ENCODE measurements at regions not wholly inside any gene's neighbourhood (a gene's known extent, or its start where the extent isn't known, plus 50 kb on each side); places are given as distances from the start of the nearest gene placed in this dataset.

- POLR2A ChIA-PET, result no interaction called here
- peak overlapping the region; percentile 19; the same call in 1 of the 2 replicates for H3K9ac ChIP-seq (ENCODE audit: insufficient read depth, low read depth, low read length)
- WGBS (ENCODE audit: low lambda C conversion rate), result 2% methylated on average over 14 of the region's 24 CpGs
- no TSS peak for BruUV-seq (replicated peaks)
- peak overlapping the region; percentile 50 to 68 (median 56) for H3K4me3 ChIP-seq (replicated peaks in 1 of 3; ENCODE audit: insufficient read depth in 1 of 3, low read depth in 2 of 3, low read length in 3 of 3)
- no peak overlapping the region for H3K27ac ChIP-seq (ENCODE audit: extremely low read length, insufficient read depth, low read length)
- no peaks in the 10 kb centered on the region for H3K79me2 ChIP-seq (ENCODE audit: insufficient read depth, low read length)
- H3K4me1 ChIP-seq (ENCODE audit: insufficient read depth, low read length), result peaks cover 27% of the 10 kb centered on the region
- peak; percentile 90 for ATAC-seq
- no peak overlapping the region for H2AFZ ChIP-seq (ENCODE audit: low read length)
- no peak for FAIRE-seq
- peak; percentile 63 for DNase-seq (ENCODE audit: low spot score)
- in situ Hi-C loops (cut with HindIII; ENCODE audit: extremely low pct_ligation_motif_present, low pct_unique_long_range_greater_than_20kb) (no loop called here), intact Hi-C loops (cut with micrococcal nuclease; ENCODE audit: unreplicated experiment) (loop anchor here (1.0 to 10.0 kb wide), 4 partner anchors 202 to 532 kb away; no protein-coding TSS in a partner anchor)
- H3K36me3 ChIP-seq (replicated peaks in 1 of 2; ENCODE audit: control insufficient read depth in 1 of 2, insufficient read depth in 2 of 2, low read length in 2 of 2), result no peaks in the 10 kb centered on the region
- CTCF ChIA-PET (ENCODE audit: low intra/inter-chr PET ratio, low total read pairs), result no interaction called here
- H3K4me2 ChIP-seq (ENCODE audit: low read depth, low read length), result peak overlapping the region; percentile 85
- H4K20me1 ChIP-seq (ENCODE audit: insufficient read depth, low read length), result no peaks in the 10 kb centered on the region
- H3K27me3 ChIP-seq (ENCODE audit: control insufficient read depth in 1 of 2, insufficient read depth in 2 of 2, low read length in 2 of 2), result no peaks in the 10 kb centered on the region
- no peaks in the 10 kb centered on the region for H3K9me3 ChIP-seq (ENCODE audit: low read length)
- no peak for TF ChIP-seq GTF2F1 (IDR thresholded peaks at IDR 0.05; ENCODE audit: low read length)
- no peak for TF ChIP-seq JUND (CRISPR knock-in tag; IDR thresholded peaks at IDR 0.05)
- TF ChIP-seq ZNF451 (CRISPR knock-in tag; IDR thresholded peaks at IDR 0.05), result no peak
- TF ChIP-seq RNF219 (CRISPR knock-in tag; IDR thresholded peaks at IDR 0.05), result no peak
- no peak for TF ChIP-seq FOXA1 (IDR thresholded peaks at IDR 0.05)
- TF ChIP-seq FOXA1 (CRISPR knock-in tag; IDR thresholded peaks at IDR 0.05), result peak; percentile 55
- TF ChIP-seq MLLT10 (CRISPR knock-in tag; IDR thresholded peaks at IDR 0.05), result no peak
- peak; percentile 43; the same call in 1 of the 2 replicates for TF ChIP-seq CBX5 (CRISPR knock-in tag; IDR thresholded peaks at IDR 0.05; ENCODE audit: borderline replicate concordance)
- TF ChIP-seq ZNF296 (CRISPR knock-in tag; conservative IDR thresholded peaks at IDR 0.05), result no peak
- TF ChIP-seq CREBL2 (CRISPR knock-in tag; IDR thresholded peaks at IDR 0.05; ENCODE audit: borderline replicate concordance), result no peak
- TF ChIP-seq NR0B2 (CRISPR knock-in tag; IDR thresholded peaks at IDR 0.05), result no peak
- TF ChIP-seq IRF1 (CRISPR knock-in tag; IDR thresholded peaks at IDR 0.05; ENCODE audit: low read depth), result no peak
- 0 out of 2 replicates have a peak, but pooled peaks have one; percentile 39 for TF ChIP-seq THAP7 (CRISPR knock-in tag; IDR thresholded peaks at IDR 0.05)
- no peak for TF ChIP-seq ATF6 (CRISPR knock-in tag; conservative IDR thresholded peaks at IDR 0.05)
Observed at GRCh38 chr4:53702334-53703266, 111.3 kb upstream of the LNX1 start.
